HTR-8/SVneo (cell line): ENCODE measurements at regions not wholly inside any gene's neighbourhood (a gene's known extent, or its start where the extent isn't known, plus 50 kb on each side); places are given as distances from the start of the nearest gene placed in this dataset.
A peak's percentile ranks its signal among the peaks of the same experiment; 100 is the strongest.
"Not testable (repeated sequence)": the region's sequence is repeated elsewhere in the genome, so short reads cannot be mapped to it uniquely, and the experiment has no call there.

ENCODE experiments used
- DNase-seq: peaks from one replicate; pipeline ENCODE4 v3.0.0; 2011; ENCODE audit warnings: low spot score, mixed read lengths; ENCODE audit not compliant: insufficient read length
- FAIRE-seq: peaks from 2 replicates; lab custom pipeline; 2011; peaks lifted over from hg19 to GRCh38; lab: Jason Lieb, UNC

DNA sequence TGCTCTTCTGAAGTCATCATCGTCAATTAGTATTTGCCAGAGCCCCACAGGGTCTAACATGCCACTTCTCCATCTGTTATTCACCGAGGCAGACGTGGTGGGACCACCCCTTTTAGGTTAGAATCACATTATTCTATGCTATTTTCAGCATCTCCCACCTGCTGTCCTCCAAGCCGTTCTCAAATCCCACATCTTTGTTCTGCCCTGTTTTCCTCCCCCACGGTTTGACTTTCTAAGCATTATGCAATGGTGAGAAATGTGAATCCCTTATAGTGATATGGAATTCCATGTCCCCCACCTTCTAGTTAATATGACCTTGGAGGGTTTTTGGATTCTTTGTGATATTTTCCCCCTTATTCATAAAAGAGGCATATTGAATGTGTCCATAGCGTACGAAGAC is 634.1 kb upstream of the RBFOX1 start:
- FAIRE-seq = no peak
- DNase-seq = no peak

- no peak for FAIRE-seq
- no peak for DNase-seq
Observed at GRCh38 chr16:6695666-6696065, 637.0 kb upstream of the RBFOX1 start.

DNA sequence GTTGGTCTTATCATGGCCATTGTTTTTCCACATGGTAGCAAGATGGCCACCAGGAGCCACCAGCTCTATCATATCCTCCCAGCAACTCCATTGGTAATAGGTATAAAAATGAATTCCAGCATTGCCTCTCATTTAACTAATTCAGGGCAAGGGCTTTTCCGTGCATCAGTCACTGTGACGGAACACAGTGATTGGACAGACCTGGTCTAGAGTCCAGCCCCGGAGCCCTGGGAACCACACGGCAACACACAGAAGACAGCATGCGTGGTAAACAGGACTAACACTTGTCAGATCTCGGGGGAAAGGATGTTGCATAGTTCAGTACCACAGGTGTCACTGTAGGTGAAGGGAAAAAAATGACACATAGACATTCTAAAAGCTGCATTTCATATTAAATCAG is 638.0 kb upstream of the RBFOX1 start:
- no peak for DNase-seq
- FAIRE-seq = no peak

DNA sequence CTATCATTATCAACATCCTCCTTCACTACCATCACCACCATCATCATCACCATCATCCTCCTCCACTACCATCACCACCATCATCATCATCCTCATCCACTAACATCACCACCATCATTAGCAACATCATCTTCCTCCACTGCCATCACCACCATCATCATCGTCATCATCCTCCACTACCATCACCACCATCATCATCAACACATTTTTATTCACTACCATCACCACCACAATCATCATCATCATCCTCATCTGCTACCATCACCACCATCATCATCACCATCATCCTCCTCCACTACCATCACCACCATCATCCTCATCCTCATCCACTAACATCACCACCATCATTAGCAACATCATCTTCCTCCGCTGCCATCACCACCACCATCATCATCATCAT is 639.2 kb upstream of the RBFOX1 start:
- DNase-seq = not testable (repeated sequence)
- peak; percentile 94 for FAIRE-seq

DNA sequence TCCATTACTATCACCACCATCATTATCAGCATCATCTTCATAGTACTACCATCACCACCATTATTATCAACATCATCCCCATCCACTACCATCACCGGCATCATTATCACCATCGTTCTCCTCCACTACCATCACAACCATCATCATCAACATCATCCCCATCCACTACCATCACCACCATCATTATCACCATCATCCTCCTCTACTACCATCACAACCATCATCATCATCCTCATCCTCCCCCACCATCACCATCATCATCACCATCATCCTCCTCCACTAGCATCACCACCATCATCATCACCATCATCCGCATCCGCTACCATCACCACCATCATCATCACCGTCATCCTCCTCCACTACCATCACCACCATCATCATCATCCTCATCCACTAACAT is 639.8 kb upstream of the RBFOX1 start:
- DNase-seq = no peak
- no peak for FAIRE-seq

DNA sequence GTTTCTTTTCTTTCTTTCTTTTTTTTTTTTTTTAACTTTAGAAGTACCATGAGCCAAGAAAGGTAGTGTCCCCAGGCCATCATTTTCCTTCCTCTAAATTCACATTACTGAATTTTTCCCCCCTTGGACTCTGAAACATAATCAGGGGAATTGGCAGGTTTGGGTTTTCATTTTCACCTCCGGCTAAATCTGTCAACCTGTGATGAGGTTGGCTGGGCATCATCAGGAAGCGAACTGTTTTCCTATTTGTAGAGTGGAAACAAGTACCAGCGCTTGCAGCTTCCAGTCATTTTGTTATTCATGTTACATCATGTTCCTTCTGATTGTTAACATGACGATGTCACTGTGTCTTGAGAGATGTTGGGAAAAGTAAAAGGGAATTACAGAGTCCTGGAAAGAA is 641.9 kb upstream of the RBFOX1 start:
- DNase-seq (no peak), FAIRE-seq (no peak)

DNA sequence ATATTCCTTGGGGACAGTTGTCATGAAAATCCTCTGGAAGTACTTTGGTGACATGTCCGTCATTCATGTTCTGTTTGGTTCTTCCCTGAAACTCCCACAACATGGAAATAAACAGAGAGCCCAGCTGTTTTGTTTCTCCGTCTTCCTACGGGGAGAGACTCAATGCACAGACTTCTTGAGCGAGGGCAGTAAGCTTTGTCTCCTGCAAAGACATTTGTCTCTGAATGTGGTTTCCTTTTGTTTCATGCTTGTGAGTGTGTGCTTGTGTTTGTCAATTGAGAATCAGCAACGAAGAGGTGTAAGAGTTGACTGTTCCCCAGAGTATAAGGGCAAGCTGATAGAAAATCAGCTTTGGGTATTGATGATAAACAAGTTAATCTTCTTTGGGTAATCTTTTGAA is 643.0 kb upstream of the RBFOX1 start:
- DNase-seq (no peak), FAIRE-seq (no peak)

DNA sequence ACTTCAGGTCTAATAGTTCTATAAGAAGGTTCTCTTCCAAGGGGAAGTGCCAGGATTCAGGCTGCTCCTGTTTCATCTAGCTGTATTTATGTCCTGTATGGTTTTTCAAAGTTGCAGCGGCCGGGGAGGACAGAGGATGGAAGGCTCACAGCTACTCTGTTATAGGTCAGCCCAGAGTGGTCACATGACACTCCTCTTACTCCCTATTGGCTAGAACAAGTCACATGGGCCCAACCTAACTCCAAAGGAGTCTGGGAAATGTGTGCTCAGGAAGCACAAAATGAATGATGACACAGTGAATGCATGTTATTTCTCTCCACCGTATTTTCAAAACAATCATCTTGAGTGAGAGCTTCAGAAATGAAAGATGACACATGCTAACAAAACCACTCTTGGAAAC is 645.1 kb upstream of the RBFOX1 start:
- FAIRE-seq = no peak
- DNase-seq = no peak

DNA sequence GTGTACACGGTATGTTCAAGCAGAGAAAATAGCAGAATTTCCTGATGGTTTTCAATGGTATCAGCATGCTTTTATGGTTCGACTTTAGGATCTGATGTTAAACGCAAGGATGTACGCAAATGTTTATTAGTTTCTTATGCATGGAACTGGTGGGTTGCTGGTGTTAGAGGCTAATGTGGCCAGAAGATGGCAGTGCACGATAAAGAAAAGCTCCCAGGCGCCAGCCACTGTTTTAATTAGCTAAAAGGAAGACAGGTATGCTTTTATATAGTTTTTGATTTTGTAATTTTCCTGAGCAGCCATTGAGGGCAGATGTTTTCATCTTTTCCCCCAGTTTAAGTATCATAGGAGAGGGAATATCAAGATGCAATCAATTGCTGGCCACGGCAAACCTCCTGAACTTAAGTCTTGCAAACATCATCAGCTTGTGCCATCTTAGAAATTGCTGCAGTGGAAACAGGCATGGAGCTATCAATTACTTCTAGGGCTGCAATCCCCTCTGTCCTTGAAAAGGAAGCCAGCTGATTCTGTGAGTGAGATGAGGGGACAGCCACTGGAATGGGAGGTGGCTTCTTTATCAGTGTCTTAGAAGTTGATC is 648.5 kb upstream of the RBFOX1 start:
- FAIRE-seq = no peak
- DNase-seq = peak; percentile 1

GRCh38 chr16:6682142-6682811 is 650.4 kb upstream of the RBFOX1 start:
- FAIRE-seq (no peak), DNase-seq (no peak)

DNA sequence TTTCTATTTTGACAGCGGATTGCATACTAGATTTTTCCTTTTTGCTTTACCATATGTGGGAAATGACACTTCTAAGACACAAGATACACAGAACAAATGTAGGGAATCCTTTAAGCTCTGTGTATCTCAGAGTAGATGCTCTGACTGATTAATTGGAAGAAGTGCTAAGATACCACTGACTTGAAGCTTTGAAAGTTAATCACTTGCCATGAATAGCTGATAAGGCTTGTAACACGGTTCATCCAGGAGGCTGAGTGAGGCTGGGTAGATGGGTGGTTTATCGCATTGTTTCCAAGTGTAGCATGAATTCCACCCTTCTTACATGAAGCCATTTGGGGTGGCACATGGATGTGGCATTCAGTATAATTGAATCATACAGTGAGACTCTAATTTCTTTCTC is 654.1 kb upstream of the RBFOX1 start:
- FAIRE-seq = no peak
- DNase-seq = no peak

DNA sequence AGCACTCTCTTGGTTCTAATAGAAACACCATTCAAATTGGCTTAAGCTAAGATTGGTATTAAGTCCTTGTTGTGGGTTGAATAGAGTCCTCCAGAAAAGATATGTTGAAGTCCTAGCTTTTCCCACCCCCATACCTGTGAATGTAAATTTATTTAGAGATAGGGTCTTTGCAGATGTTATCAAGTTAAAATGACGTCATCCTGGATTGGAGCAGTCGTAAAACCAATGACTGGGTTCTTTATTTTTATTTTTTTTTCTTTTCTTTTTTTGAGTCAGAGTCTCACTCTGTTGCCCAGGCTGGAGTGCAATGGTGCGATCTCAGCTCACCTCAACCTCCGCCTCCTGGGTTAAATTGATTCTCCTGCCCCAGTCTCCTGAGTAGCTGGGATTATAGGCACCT is 658.6 kb upstream of the RBFOX1 start:
- FAIRE-seq (no peak), DNase-seq (no peak)

DNA sequence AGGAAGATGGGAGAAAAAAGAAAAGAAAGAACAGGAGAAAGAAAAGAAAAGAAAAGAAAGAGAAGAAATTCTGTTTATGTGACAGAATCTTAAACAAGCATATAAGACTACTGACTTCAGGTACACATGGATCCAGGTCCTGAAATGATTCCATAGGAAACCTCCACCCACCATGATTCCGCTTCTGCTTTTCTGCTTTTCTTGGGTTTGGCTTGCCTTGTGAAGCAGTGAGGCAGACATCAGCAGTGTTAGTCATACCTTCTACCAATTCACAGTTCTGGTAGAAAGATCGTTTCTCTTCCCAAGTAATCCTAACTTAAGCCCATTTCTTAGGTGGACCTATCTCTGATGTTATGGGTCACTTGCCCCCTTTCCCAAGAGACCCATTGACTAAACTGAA is 660.1 kb upstream of the RBFOX1 start:
- DNase-seq (no peak), FAIRE-seq (no peak)

GRCh38 chr16:6667393-6667792 is 665.3 kb upstream of the RBFOX1 start:
- DNase-seq = no peak
- no peak for FAIRE-seq

GRCh38 chr16:6665126-6665525 is 667.5 kb upstream of the RBFOX1 start:
- FAIRE-seq = no peak
- DNase-seq = no peak

GRCh38 chr16:6663668-6664067 is 669.0 kb upstream of the RBFOX1 start:
- no peak for DNase-seq
- no peak for FAIRE-seq

- DNase-seq (no peak), FAIRE-seq (no peak)
Observed at GRCh38 chr16:6656760-6657159, 675.9 kb upstream of the RBFOX1 start.

GRCh38 chr16:6646891-6647290 is 685.8 kb upstream of the RBFOX1 start:
- FAIRE-seq = no peak

DNA sequence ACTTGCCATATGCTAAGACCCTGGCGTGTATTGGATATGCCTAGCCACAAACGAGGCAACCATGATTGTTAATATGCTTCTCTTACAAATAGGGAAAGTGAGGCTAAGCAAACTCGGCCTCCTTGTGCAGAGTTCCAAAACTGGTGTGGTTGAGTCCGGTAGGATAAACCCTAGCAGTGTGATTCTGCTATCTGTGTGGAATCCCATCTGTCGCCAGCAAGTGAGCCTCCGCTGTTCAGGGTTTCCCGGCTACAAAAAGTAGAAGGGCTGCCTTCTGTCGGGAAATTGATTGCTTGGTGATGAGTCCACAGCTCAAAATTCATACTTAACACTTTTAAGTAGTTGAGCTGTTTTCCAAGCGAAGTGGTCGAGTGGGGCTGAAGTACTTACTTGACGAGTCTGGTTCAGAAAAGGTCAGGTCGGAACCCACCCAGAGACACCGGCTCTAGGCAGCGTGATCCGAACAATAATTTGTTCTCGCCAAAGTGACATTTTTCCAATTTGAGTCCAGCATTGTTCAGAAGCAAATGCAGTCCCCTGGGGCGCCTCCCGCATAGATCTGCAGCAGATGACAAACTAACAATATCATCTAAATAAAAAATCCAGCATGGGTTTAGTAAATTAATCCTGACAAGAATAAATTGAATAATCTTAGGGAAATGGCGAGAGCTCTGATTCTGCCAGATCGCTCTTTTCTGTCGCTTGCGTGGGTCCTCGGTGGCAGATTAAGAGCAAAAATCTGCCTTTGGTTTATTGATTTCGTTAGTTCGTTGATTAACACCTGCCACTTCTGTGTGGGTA is 686.7 kb upstream of the RBFOX1 start:
- no peak for FAIRE-seq

More at GRCh38 chr16:6646891-6647290, 685.8 kb upstream of the RBFOX1 start:
- DNase-seq = no peak

GRCh38 chr16:6644916-6645315 is 687.7 kb upstream of the RBFOX1 start:
- FAIRE-seq (no peak), DNase-seq (no peak)

More for the DNA sequence above, 686.7 kb upstream of the RBFOX1 start:
- DNase-seq = no peak

DNA sequence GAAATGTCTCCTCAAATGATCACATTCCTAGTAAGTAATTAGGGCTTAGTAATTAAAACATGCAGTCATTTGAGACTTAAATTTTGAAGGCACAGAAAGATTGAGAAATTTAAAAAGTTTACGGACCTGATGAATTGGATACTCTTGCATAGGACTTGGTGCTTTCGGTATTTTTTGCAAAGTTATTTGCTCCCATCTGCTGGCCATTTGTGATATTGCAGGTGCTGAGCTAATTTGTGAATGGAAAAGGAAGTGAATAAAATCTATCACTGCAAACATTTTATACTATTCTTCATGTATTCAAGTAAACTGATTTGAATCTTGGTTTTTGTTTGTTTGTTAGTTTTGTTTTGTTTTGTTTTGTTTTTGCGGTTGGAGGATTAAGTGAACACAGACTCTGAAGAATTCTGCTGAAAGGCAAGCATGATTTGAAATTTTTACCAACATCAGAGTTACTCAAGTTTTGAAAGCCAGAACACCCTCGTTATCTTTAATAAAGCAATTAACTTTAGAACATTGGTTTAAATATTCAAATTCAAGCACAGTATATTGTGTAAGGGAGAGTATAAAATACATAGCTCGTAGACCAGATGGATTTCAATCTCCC is 689.5 kb upstream of the RBFOX1 start:
- DNase-seq = peak; percentile 7
- no peak for FAIRE-seq
